ENCODE measurements at regions not wholly inside any gene's neighbourhood (a gene's known extent, or its start where the extent isn't known, plus 50 kb on each side); places are given as distances from the start of the nearest gene placed in this dataset.

- no peak for TF ChIP-seq POLR2A (IDR thresholded peaks at IDR 0.05)
- TF ChIP-seq POLR2AphosphoS5 (IDR thresholded peaks at IDR 0.05), result no peak
- TF ChIP-seq, protein P1, sequence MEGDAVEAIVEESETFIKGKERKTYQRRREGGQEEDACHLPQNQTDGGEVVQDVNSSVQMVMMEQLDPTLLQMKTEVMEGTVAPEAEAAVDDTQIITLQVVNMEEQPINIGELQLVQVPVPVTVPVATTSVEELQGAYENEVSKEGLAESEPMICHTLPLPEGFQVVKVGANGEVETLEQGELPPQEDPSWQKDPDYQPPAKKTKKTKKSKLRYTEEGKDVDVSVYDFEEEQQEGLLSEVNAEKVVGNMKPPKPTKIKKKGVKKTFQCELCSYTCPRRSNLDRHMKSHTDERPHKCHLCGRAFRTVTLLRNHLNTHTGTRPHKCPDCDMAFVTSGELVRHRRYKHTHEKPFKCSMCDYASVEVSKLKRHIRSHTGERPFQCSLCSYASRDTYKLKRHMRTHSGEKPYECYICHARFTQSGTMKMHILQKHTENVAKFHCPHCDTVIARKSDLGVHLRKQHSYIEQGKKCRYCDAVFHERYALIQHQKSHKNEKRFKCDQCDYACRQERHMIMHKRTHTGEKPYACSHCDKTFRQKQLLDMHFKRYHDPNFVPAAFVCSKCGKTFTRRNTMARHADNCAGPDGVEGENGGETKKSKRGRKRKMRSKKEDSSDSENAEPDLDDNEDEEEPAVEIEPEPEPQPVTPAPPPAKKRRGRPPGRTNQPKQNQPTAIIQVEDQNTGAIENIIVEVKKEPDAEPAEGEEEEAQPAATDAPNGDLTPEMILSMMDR (IDR thresholded peaks at IDR 0.05), result no peak
- TF ChIP-seq EP300 (IDR thresholded peaks at IDR 0.05; ENCODE audit: low read depth), result no peak
These were observed 507.5 kb upstream of the FSHR start for GRCh38 chr2:49661809-49662208.

All from transverse colon (tissue), 4 donors.